ENCODE measurements at regions not wholly inside any gene's neighbourhood (a gene's known extent, or its start where the extent isn't known, plus 50 kb on each side); places are given as distances from the start of the nearest gene placed in this dataset.

DNA sequence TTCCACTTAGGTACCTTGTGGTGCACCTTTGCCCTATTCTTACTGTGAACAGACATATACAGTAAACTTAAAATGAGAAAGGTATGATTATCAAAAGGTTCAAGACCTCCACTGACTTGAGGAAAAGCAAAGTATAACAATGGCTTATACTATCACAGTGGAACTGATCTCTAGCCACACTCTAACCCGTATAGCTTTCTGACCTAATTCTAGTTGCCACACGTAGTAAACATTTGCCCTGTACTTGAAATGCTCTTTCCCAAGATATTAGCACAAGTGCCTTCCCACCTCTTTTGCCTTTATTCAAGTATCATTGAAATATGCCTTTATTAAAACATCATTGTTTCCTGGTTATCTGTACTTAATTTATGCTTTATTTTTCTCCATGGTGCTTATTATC lies 250.4 kb upstream of the PPFIA2 start (continued):
- TF ChIP-seq KAT7 (CRISPR knock-in tag; IDR thresholded peaks at IDR 0.05; ENCODE audit: borderline replicate concordance) (no peak), SRSF3 (IDR thresholded peaks at IDR 0.05; ENCODE audit: insufficient read depth, low read length) (no peak), YBX1 (IDR thresholded peaks at IDR 0.05) (no peak), EZH2 (IDR thresholded peaks at IDR 0.05; ENCODE audit: borderline replicate concordance, low read depth, low read length) (no peak), ZNF184 (CRISPR knock-in tag; IDR thresholded peaks at IDR 0.05) (no peak), SRF (CRISPR knock-in tag; IDR thresholded peaks at IDR 0.05) (no peak), ZNF75A (CRISPR knock-in tag; IDR thresholded peaks at IDR 0.05) (no peak), HIVEP1 (CRISPR knock-in tag; IDR thresholded peaks at IDR 0.05) (no peak)
- TF ChIP-seq, protein P1, sequence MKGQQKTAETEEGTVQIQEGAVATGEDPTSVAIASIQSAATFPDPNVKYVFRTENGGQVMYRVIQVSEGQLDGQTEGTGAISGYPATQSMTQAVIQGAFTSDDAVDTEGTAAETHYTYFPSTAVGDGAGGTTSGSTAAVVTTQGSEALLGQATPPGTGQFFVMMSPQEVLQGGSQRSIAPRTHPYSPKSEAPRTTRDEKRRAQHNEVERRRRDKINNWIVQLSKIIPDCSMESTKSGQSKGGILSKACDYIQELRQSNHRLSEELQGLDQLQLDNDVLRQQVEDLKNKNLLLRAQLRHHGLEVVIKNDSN (CRISPR knock-in tag; IDR thresholded peaks at IDR 0.05), result no peak
- TF ChIP-seq, protein P2, sequence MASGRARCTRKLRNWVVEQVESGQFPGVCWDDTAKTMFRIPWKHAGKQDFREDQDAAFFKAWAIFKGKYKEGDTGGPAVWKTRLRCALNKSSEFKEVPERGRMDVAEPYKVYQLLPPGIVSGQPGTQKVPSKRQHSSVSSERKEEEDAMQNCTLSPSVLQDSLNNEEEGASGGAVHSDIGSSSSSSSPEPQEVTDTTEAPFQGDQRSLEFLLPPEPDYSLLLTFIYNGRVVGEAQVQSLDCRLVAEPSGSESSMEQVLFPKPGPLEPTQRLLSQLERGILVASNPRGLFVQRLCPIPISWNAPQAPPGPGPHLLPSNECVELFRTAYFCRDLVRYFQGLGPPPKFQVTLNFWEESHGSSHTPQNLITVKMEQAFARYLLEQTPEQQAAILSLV (tag; IDR thresholded peaks at IDR 0.05), result no peak
- TF ChIP-seq, protein P3, sequence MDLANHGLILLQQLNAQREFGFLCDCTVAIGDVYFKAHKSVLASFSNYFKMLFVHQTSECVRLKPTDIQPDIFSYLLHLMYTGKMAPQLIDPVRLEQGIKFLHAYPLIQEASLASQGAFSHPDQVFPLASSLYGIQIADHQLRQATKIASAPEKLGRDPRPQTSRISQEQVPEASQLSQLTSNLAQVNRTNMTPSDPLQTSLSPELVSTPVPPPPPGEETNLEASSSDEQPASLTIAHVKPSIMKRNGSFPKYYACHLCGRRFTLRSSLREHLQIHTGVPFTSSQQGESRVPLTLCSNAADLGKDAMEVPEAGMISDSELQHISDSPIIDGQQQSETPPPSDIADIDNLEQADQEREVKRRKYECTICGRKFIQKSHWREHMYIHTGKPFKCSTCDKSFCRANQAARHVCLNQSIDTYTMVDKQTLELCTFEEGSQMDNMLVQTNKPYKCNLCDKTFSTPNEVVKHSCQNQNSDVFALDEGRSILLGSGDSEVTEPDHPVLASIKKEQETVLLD (IDR thresholded peaks at IDR 0.05), result no peak
- TF ChIP-seq, protein P4, sequence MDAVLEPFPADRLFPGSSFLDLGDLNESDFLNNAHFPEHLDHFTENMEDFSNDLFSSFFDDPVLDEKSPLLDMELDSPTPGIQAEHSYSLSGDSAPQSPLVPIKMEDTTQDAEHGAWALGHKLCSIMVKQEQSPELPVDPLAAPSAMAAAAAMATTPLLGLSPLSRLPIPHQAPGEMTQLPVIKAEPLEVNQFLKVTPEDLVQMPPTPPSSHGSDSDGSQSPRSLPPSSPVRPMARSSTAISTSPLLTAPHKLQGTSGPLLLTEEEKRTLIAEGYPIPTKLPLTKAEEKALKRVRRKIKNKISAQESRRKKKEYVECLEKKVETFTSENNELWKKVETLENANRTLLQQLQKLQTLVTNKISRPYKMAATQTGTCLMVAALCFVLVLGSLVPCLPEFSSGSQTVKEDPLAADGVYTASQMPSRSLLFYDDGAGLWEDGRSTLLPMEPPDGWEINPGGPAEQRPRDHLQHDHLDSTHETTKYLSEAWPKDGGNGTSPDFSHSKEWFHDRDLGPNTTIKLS (IDR thresholded peaks at IDR 0.05; ENCODE audit: borderline replicate concordance, low read depth), result no peak

Measured in K562 (cell line).